Bronchial epithelial cell (primary cell): ENCODE measurements at regions not wholly inside any gene's neighbourhood (a gene's known extent, or its start where the extent isn't known, plus 50 kb on each side); places are given as distances from the start of the nearest gene placed in this dataset.

ENCODE experiments used
- DNase-seq: peaks from one replicate; pipeline ENCODE4 v3.0.0-alpha.2; 2010; ENCODE audit warnings: low read depth
- FAIRE-seq: peaks from 2 replicates; lab custom pipeline; 2011; peaks lifted over from hg19 to GRCh38; lab: Jason Lieb, UNC
- H3K27me3 ChIP-seq: 2 replicates; pipeline ENCODE4 v1.5.1; 2011; ENCODE audit warnings: low read length; ENCODE audit not compliant: control insufficient read depth, insufficient read depth
- H3K36me3 ChIP-seq: 2 replicates; pipeline ENCODE4 v1.5.1; 2011; ENCODE audit warnings: low read length; ENCODE audit not compliant: control insufficient read depth, insufficient read depth
- H3K4me3 ChIP-seq: 2 replicates; pipeline ENCODE4 v1.5.1; 2011; ENCODE audit warnings: mild to moderate bottlenecking, low read depth, low read length, control low read depth
- TF ChIP-seq, protein P1 (sequence below): IDR thresholded peaks from 2 replicates; pipeline ENCODE4 v1.5.1; 2011; ENCODE audit warnings: mild to moderate bottlenecking, moderate library complexity, low read length, control low read depth, inconsistent platforms; ENCODE audit not compliant: insufficient read depth, severe bottlenecking

DNA sequence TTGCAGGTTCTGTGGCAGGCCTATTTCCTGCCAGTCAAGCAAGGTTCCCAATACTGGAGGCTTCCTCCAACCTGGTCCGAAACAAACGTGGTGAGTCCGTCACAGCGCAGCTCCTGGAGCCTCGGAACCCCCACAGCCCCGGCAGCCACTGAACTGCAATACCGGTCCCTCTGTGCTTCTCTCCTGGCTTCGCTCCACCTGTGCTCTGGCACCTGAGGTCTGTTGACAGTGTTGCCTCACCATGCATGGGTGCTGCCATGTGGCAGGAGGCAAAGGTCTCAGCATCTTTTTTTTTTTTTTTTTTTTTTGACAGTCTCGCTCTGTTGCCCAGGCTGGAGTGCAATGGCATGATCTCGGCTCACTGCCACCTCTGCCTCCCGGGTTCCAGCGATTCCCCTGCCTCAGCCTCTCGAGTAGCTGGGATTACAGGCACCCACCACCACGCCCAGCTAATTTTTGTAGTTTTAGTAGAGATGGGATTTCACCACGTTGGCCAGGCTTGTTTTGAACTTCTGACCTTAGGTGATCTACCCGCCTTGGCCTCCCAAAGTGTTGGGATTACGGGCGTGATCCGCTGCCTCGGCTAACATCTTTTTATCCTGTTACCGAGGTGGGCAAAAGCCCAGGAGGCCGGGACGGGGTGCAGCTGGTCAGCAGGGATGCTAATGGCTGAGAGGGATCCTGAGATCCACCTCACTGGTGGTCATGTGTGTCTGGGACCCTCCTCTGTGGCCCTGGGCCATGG lies 57.1 kb upstream of the RNU6ATAC start:
- H3K36me3 ChIP-seq: no peaks in the 10 kb centered on the region
- no peaks in the 10 kb centered on the region for H3K27me3 ChIP-seq
- DNase-seq (no peak), FAIRE-seq (no peak)
- TF ChIP-seq, protein P1, sequence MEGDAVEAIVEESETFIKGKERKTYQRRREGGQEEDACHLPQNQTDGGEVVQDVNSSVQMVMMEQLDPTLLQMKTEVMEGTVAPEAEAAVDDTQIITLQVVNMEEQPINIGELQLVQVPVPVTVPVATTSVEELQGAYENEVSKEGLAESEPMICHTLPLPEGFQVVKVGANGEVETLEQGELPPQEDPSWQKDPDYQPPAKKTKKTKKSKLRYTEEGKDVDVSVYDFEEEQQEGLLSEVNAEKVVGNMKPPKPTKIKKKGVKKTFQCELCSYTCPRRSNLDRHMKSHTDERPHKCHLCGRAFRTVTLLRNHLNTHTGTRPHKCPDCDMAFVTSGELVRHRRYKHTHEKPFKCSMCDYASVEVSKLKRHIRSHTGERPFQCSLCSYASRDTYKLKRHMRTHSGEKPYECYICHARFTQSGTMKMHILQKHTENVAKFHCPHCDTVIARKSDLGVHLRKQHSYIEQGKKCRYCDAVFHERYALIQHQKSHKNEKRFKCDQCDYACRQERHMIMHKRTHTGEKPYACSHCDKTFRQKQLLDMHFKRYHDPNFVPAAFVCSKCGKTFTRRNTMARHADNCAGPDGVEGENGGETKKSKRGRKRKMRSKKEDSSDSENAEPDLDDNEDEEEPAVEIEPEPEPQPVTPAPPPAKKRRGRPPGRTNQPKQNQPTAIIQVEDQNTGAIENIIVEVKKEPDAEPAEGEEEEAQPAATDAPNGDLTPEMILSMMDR: no peak
- no peak overlapping the region for H3K4me3 ChIP-seq

DNA sequence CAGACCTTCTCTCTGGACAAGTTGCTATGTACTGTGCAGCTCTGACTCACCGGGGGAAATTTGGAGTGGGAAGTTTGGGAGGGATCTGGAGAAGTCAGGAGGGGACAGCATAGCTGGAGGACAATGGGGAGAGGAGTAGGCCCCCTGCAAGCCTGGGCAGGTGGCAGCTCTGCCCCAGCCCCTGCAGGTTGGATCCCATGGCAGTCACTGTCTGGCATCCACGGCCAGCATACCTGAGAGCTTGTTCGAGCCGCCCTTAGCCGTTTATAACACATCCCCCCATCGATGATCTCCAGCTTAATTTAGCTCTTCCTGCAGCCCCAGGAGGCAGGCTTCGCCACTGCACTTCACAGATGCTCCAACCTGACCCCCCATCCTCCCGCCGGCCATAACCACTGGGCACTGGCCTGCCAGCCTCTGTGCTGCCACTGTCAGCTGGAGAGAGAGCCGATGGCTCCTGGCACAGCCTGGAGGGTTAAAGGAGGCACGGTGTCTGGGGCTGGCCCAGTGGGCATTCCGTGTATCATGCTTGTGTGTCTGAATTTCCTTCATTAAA lies 57.7 kb upstream of the RNU6ATAC start:
- FAIRE-seq: no peak
- H3K27me3 ChIP-seq: no peaks in the 10 kb centered on the region
- no peak overlapping the region for H3K4me3 ChIP-seq
- TF ChIP-seq, protein P1: no peak
- no peaks in the 10 kb centered on the region for H3K36me3 ChIP-seq
- peak; percentile 25 for DNase-seq

- H3K4me3 ChIP-seq: no peak overlapping the region
- DNase-seq: no peak
- no peaks in the 10 kb centered on the region for H3K36me3 ChIP-seq
- no peak for FAIRE-seq
- TF ChIP-seq, protein P1: no peak
- H3K27me3 ChIP-seq: peaks cover 2% of the 10 kb centered on the region
Observed at GRCh38 chr9:134223091-134223490, 58.7 kb upstream of the RNU6ATAC start.

- H3K27me3 ChIP-seq: peaks cover 2% of the 10 kb centered on the region
- DNase-seq (no peak), FAIRE-seq (no peak)
- H3K4me3 ChIP-seq: no peak overlapping the region
- no peaks in the 10 kb centered on the region for H3K36me3 ChIP-seq
- TF ChIP-seq, protein P1: no peak
Observed at GRCh38 chr9:134223591-134224122, 59.3 kb upstream of the RNU6ATAC start.

DNA sequence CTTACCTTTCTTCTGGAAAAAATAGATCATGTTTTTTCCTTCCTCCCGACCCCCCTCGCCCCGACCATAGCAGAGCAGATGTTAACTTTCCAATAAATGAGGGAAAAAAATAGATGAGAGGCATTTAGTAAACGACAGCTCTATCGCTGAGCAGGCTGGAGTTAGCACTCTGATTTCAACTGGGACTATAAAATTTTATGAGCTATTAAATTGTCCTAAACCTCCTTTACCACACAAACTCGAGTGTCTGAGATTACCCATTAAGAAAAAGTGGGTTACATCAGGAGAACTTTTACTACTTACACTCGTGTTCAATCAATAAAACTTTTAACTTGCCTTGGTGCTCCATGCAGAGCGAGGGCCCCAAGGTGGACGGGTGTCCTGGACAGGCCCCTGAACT lies 59.8 kb upstream of the RNU6ATAC start:
- H3K36me3 ChIP-seq: no peaks in the 10 kb centered on the region
- FAIRE-seq: no peak
- no peak overlapping the region for H3K4me3 ChIP-seq
- peaks cover 2% of the 10 kb centered on the region for H3K27me3 ChIP-seq
- TF ChIP-seq, protein P1: no peak
- DNase-seq: no peak
